LNCaP clone FGC (cell line): ENCODE measurements at regions not wholly inside any gene's neighbourhood (a gene's known extent, or its start where the extent isn't known, plus 50 kb on each side); places are given as distances from the start of the nearest gene placed in this dataset.

Experiments used
- DNase-seq: peaks from one replicate; pipeline ENCODE4 v3.0.0-alpha.2; 2011; ENCODE audit warnings: low read depth
- H3K4me3 ChIP-seq: 2 replicates; pipeline ENCODE4 v1.5.1; 2011; ENCODE audit warnings: mild to moderate bottlenecking, low read depth, low read length, control low read depth
- TF ChIP-seq, protein P1 (sequence below): IDR thresholded peaks from 2 replicates; pipeline ENCODE4 v1.5.1; 2012; ENCODE audit warnings: mild to moderate bottlenecking; ENCODE audit not compliant: control insufficient read depth, insufficient read depth; ENCODE audit errors: extremely low read depth

DNA sequence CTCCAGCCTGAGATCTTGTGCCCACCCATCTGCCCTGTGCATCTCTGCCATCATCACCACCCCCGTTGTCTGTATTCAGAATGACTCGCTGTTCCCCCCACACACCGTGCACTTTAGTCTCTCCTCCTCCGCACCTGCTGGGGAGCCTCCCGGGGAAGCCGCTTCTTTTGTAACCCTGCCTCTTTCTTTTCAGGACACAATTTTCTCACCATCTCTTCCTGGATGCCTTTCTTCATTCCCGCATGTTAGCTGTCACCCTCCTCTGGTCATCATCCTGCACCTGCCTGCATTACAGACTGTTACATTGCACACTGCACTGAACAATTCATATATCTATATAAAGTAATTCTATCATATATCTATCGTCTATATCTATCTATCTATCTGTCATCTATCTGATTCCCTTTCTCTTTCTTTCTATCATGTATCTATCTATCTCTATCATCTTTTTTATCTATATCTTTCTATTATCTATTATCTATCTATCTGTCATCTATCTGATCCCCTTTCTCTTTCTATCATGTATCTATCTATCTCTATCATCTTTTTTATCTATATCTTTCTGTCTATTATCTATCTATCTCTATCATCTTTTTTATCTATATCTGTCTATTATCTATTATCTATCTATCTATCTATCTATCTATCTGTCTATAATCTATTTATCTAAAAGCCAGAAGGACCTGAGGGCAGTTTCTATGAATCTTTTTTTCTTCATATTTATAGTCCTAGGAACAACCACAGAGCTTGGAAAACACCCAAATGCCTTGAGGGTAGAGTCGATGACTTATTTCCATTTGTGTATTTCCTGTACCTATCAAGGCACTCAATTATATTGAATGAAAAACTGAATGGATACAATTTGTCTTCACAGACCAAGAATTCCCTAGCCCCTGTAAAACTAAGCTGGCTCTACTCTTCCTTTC, 642.5 kb downstream of the ACTR3B start:
- TF ChIP-seq, protein P1, sequence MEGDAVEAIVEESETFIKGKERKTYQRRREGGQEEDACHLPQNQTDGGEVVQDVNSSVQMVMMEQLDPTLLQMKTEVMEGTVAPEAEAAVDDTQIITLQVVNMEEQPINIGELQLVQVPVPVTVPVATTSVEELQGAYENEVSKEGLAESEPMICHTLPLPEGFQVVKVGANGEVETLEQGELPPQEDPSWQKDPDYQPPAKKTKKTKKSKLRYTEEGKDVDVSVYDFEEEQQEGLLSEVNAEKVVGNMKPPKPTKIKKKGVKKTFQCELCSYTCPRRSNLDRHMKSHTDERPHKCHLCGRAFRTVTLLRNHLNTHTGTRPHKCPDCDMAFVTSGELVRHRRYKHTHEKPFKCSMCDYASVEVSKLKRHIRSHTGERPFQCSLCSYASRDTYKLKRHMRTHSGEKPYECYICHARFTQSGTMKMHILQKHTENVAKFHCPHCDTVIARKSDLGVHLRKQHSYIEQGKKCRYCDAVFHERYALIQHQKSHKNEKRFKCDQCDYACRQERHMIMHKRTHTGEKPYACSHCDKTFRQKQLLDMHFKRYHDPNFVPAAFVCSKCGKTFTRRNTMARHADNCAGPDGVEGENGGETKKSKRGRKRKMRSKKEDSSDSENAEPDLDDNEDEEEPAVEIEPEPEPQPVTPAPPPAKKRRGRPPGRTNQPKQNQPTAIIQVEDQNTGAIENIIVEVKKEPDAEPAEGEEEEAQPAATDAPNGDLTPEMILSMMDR, result no peak
- no peak overlapping the region for H3K4me3 ChIP-seq
- DNase-seq, result no peak

- TF ChIP-seq, protein P1, result no peak
- H3K4me3 ChIP-seq, result no peak overlapping the region
- DNase-seq, result no peak
Observed at GRCh38 chr7:153402721-153403541, 643.4 kb downstream of the ACTR3B start.

DNA sequence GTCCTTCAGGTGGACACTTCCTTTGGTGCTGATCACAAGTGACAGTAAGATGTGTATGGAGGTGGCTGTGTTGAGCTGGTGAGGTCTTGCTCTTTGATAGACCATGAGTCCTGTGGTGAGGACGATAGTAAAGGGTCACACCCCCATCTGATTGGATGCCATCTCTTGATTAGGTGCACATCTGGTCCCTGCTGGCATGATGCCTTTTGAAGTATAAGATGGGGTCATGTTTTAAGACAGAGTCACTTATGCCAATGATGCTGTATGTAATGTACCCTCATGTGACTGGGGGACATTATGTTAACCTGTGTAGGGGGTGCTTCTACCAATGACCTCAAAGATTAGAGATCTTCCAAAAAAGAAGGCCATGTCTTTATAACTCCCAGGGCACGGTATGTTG, 644.6 kb downstream of the ACTR3B start:
- TF ChIP-seq, protein P1, result no peak
- no peak for DNase-seq
- no peak overlapping the region for H3K4me3 ChIP-seq

DNA sequence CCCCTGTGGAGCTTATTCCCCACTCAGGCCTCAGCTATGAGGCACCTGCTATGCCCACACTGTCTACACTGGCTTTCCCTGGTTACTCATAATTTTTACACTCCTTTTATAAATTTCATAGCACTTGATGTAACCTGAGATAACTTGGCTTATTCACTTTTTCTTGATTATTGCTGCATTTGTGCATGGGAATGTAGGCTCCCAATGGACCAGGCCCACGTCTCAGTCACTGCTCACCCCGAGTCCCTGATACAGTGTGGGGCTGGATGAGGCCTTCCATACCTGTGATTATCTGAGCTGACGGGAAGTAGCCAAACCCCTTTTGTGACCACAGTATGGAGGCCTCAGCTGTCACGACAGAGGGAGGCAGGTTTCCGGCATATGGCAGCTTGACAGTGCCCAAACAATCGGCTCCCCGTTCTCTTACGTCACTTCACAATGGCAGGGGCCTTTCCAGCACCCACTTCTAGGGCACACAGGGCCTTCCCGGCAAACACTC, 645.3 kb downstream of the ACTR3B start:
- no peak for DNase-seq
- TF ChIP-seq, protein P1, result no peak
- H3K4me3 ChIP-seq, result no peak overlapping the region

GRCh38 chr7:153405704-153406485, 646.3 kb upstream of the DPP6 start:
- H3K4me3 ChIP-seq, result no peak overlapping the region
- TF ChIP-seq, protein P1, result no peak
- DNase-seq, result no peak

DNA sequence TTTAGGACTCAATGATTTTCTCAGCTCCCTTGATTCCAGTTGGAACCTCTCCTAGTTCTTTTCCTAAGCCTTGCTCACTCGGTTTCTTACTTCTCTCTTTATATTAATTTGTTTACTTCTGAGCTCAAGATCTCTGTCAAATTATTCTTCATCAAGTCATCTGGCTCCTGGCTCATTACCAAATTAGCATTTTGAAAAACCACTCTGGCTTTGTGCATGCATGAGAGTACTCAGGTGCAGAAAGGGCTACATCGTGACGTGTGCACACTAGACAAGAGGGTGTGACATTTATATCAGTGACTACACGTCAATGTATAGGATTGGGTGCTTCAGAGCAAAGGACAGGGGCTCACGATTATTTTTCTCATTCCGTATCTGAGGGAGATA, 645.7 kb upstream of the DPP6 start:
- DNase-seq, result no peak
- no peak overlapping the region for H3K4me3 ChIP-seq
- TF ChIP-seq, protein P1, result no peak
